Ecto neural progenitor cell (in vitro differentiated cells): ENCODE measurements at regions not wholly inside any gene's neighbourhood (a gene's known extent, or its start where the extent isn't known, plus 50 kb on each side); places are given as distances from the start of the nearest gene placed in this dataset.

ENCODE experiments used
- DNase-seq: peaks from one replicate; pipeline ENCODE4 v3.0.0-alpha.2; 2018; ENCODE audit warnings: low spot score

DNA sequence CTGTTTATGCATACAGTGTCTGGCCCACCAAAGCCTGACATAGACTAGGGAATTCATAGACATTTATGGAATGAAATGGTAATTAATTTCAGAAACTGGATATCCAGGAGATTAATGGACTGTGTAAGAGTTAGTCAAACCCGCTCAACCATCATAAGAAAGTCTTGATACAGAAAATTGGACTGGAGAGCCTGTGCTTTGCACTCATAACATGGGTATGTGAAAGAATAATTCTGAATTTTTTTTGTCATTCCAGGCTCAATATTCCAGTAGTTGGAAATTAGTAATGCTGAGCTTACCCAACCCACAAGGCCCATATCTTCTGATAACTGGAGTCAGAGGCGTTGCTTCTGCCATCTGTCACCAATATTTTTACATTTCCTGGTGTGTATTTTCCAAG lies 799.7 kb upstream of the IGFBP3 start:
- DNase-seq: no peak

DNA sequence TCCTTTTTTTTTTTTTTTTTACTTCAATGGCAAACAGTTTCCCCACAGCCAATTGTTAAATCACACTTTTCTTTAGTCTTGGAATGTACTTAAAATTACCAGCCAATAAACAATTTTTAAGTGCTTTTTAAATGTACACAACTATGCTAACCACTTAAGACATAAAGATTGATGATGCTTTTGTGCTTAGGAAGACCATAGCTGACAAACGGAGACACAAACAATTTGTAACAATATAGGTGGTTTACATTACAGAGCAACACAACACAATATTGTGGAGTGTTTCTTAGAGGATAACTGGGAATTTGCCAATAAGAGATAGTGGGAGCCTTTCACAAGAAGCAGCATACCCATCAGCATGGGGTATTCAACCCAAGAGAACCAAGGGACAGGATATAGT lies 798.5 kb upstream of the IGFBP3 start:
- no peak for DNase-seq

- no peak for DNase-seq
These were observed 795.9 kb upstream of the IGFBP3 start for GRCh38 chr7:46716926-46717325.

GRCh38 chr7:46715579-46715978 lies 794.5 kb upstream of the IGFBP3 start:
- no peak for DNase-seq

- DNase-seq: no peak
These were observed 793.8 kb upstream of the IGFBP3 start for GRCh38 chr7:46714904-46715303.

- no peak for DNase-seq
These were observed 793.0 kb upstream of the IGFBP3 start for GRCh38 chr7:46713868-46714596.

- DNase-seq: no peak
These were observed 789.9 kb upstream of the IGFBP3 start for GRCh38 chr7:46710927-46711326.

DNA sequence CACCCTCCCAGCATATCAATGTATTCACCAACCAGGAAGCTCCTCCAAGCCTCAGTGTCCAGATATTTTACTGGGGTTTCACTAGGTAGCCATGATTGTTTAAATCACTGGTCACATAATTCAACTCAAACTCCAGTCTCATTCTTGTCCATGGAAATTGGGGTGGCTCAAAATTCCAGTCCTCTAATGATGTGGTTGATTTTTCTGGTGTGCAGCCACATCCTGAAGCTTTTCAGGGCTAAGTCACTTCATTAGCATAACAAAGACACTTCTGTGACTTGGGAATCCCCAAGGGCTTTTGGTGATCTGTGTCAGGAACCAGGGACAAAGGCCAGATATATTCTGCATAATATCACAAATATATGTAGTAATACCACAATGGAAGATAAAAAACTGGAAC lies 786.9 kb upstream of the IGFBP3 start:
- DNase-seq: no peak

GRCh38 chr7:46705386-46706255 lies 784.5 kb upstream of the IGFBP3 start:
- no peak for DNase-seq

DNA sequence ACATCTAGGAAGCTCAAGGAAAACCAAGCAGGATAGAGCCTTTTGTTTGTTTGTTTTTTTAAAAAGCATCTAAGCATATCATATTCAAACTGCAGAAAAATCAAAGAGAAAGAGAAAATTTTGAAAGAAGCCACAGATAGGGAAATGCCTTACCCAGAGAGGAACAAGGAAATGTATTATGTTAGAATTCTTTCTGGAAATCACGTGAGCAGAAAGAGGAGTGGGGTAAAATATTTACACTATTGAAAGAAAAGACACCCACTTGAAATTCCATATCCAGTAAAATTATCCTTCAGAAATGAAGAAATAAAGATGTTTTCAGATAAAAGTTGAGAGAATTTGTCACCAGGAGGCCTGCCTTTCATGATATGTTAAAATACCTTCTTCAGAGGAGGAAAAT lies 775.7 kb upstream of the IGFBP3 start:
- no peak for DNase-seq

DNA sequence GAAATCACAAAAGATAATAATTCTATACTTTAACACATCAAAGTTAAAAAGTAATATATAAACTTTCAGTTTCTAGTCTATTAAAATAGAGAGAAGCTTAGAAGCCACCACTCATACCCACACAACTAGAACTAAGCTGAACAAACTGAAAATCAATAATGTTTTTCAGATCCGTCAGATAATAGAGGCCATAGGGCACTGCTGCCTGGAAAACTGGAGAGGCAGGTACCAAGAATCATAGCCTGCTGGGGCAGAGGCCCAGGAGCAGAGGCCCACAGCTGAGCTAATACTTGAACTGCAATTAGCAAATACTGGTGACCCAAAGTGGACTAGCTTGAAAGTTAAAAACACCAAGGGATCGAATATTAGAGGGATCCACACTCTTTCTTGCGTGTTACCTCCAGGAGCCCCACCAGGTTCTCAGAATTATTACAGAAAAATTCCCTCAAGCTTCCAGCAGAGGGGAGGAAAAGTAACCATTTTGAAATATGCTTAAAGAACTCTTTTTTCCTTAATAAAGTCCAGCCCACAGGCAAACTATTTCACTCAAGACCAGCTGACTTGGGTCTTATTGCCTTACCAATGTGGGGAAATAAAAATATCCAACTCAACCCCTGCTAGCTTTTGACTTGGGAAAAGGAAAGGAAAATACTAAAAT lies 774.1 kb upstream of the IGFBP3 start:
- DNase-seq: no peak

GRCh38 chr7:46694058-46694457 lies 773.0 kb upstream of the IGFBP3 start:
- DNase-seq: no peak

DNA sequence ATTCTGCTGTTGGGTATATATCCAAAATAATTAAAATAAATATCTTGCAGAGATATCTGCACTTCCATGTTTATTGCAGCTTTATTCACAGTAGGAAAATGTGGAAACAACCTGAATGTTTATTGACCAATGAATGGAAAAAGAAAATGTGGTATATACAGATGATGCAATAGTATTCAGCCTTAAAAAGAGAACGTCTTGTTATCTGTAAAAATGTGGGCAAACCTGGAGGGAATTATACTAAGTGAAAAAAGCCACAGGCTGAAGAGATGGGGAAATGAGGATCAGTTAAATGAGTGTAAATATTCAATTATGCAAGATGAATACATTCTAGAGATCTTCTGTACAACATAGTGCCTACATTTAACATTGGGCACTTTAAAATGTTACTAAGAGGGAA lies 766.1 kb upstream of the IGFBP3 start:
- DNase-seq: no peak

GRCh38 chr7:46685051-46685450 lies 764.0 kb upstream of the IGFBP3 start:
- DNase-seq: no peak

GRCh38 chr7:46682836-46683624 lies 762.0 kb upstream of the IGFBP3 start:
- DNase-seq: no peak

GRCh38 chr7:46681865-46682503 lies 760.9 kb upstream of the IGFBP3 start:
- no peak for DNase-seq

GRCh38 chr7:46680147-46680546 lies 759.1 kb upstream of the IGFBP3 start:
- no peak for DNase-seq

- no peak for DNase-seq
These were observed 758.6 kb upstream of the IGFBP3 start for GRCh38 chr7:46679671-46680070.

DNA sequence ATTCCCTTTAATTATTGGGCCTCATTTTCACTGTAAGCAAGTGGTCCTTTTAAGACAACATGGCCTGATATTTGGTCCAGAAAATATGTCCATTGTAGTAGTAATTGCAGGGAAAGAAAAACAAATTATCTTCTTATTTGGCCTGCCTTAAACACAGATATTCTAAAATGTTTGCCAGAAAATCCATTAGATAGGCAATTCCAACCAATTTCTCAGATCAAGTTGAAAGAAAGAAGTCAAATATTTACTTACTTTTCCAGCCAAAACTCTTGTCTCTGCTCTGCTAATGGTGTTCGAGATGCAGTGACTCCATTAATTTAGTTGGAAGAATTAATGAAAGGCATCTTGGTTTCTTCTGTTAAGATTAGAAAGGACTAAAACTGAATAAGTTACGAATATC lies 757.3 kb upstream of the IGFBP3 start:
- DNase-seq: no peak

- DNase-seq: no peak
These were observed 754.4 kb upstream of the IGFBP3 start for GRCh38 chr7:46675456-46675855.

DNA sequence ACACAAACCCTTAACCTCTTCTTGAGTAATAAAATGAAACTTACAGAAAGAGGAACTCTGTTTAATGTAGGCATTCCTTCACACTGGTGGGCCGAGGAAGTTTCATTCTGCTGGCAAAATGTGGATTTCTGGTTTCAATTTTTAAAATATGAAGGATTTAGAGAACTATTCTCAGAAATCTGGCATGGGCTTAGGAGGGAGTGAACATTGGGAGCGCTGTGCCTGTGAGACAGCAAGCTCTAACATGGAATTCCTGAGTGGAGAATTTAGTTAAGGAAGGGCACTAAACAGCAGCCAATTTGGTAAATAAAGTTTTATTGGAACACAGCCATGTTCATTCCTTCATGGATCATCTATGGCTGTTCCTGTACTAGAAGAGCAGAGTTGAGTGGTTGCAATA lies 751.8 kb upstream of the IGFBP3 start:
- no peak for DNase-seq
